WTC11 (cell line): ENCODE measurements at regions not wholly inside any gene's neighbourhood (a gene's known extent, or its start where the extent isn't known, plus 50 kb on each side); places are given as distances from the start of the nearest gene placed in this dataset.

Experiments used
- ATAC-seq: fragments of 200-7000 bp; cut with Tn5 transposase; 2 replicates; pipeline ENCODE4 v1.10.0; 2021; ENCODE audit warnings: mild to moderate bottlenecking, moderate library complexity
- CTCF ChIA-PET: fragments of 300-600 bp; sonication (Branson Sonifier 250); formaldehyde crosslinking; loops from one replicate; lab custom pipeline; 2021; ENCODE audit warnings: antibody characterized with exemption; lab: Charles Lee
- POLR2A ChIA-PET: fragments of 350-600 bp; sonication (Branson Sonifier 250); formaldehyde crosslinking; loops from one replicate; lab custom pipeline; 2021; ENCODE audit warnings: antibody characterized with exemption; lab: Charles Lee
- DNase-seq: peaks from one replicate; pipeline ENCODE4 v3.0.0; 2021; ENCODE audit warnings: low spot score
- H3K27ac Mint-ChIP-seq: 2 replicates; pipeline ENCODE4 v1.8.0; 2021; ENCODE audit warnings: mixed read lengths
- H3K27me3 Mint-ChIP-seq: 2 replicates; pipeline ENCODE4 v1.8.0; 2021; ENCODE audit warnings: low read depth, mild to moderate bottlenecking, moderate library complexity, mixed read lengths
- H3K36me3 Mint-ChIP-seq: 2 replicates; pipeline ENCODE4 v1.8.0; 2021; ENCODE audit warnings: mixed read lengths
- H3K4me1 Mint-ChIP-seq: 2 replicates; pipeline ENCODE4 v1.8.0; 2022; ENCODE audit warnings: mixed read lengths
- H3K4me3 Mint-ChIP-seq: 2 replicates; pipeline ENCODE4 v1.8.0; 2021; ENCODE audit warnings: mild to moderate bottlenecking, moderate library complexity, mixed read lengths
- H3K9me3 Mint-ChIP-seq: 2 replicates; pipeline ENCODE4 v1.8.0; 2021; ENCODE audit warnings: mixed read lengths
- ATF3 ChIP-seq: sonication (generic); formaldehyde crosslinking; conservative IDR thresholded peaks from 2 replicates; pipeline ENCODE4 v1.8.1; 2022; ENCODE audit warnings: mild to moderate bottlenecking, missing genetic modification reagents
- CREB1 ChIP-seq: sonication (generic); formaldehyde crosslinking; IDR thresholded peaks from 2 replicates; pipeline ENCODE4 v1.8.0; 2023; ENCODE audit warnings: mild to moderate bottlenecking, missing genetic modification reagents
- ELF4 ChIP-seq: sonication (generic); formaldehyde crosslinking; IDR thresholded peaks from 2 replicates; pipeline ENCODE4 v1.8.1; 2022; ENCODE audit warnings: low read depth, mild to moderate bottlenecking, moderate library complexity, missing genetic modification reagents
- ESRRA ChIP-seq: sonication (generic); formaldehyde crosslinking; IDR thresholded peaks from 2 replicates; pipeline ENCODE4 v1.8.1; 2022; ENCODE audit warnings: mild to moderate bottlenecking, missing genetic modification reagents, borderline replicate concordance
- FOXP4 ChIP-seq: sonication (generic); formaldehyde crosslinking; IDR thresholded peaks from 2 replicates; pipeline ENCODE4 v1.8.0; 2022; ENCODE audit warnings: mild to moderate bottlenecking, missing genetic modification reagents
- GRHL2 ChIP-seq: fragments of 250-450 bp; sonication (Bioruptor Pico); IDR thresholded peaks from 2 replicates; pipeline ENCODE4 v1.8.0; 2022; ENCODE audit warnings: mild to moderate bottlenecking, moderate library complexity; ENCODE audit not compliant: insufficient replicate concordance, severe bottlenecking
- JAZF1 ChIP-seq: fragments of 250-450 bp; sonication (Bioruptor Pico); IDR thresholded peaks from 2 replicates; pipeline ENCODE4 v1.9.0; 2021; ENCODE audit warnings: moderate library complexity, mild to moderate bottlenecking, inconsistent platforms
- NFATC4 ChIP-seq: fragments of 250-450 bp; sonication (Bioruptor Pico); IDR thresholded peaks from 2 replicates; pipeline ENCODE4 v1.9.0; 2021; ENCODE audit warnings: mild to moderate bottlenecking
- PRDM15 ChIP-seq: sonication (generic); formaldehyde crosslinking; IDR thresholded peaks from 2 replicates; pipeline ENCODE4 v1.8.0; 2022; ENCODE audit warnings: missing genetic modification reagents
- SMAD3 ChIP-seq: sonication (generic); formaldehyde crosslinking; IDR thresholded peaks from 2 replicates; pipeline ENCODE4 v1.8.0; 2022; ENCODE audit warnings: missing genetic modification reagents, mild to moderate bottlenecking, borderline replicate concordance
- TEAD1 ChIP-seq: sonication (generic); formaldehyde crosslinking; IDR thresholded peaks from 2 replicates; pipeline ENCODE4 v1.8.0; 2022; ENCODE audit warnings: mild to moderate bottlenecking, missing genetic modification reagents
- ZBTB21 ChIP-seq: sonication (generic); formaldehyde crosslinking; IDR thresholded peaks from 2 replicates; pipeline ENCODE4 v1.8.1; 2023; ENCODE audit warnings: mild to moderate bottlenecking, missing genetic modification reagents, borderline replicate concordance
- ZNF512 ChIP-seq: sonication (generic); formaldehyde crosslinking; IDR thresholded peaks from 2 replicates; pipeline ENCODE4 v1.8.1; 2022; ENCODE audit warnings: missing genetic modification reagents, borderline replicate concordance
- ZNF671 ChIP-seq: fragments of 250-450 bp; sonication (Bioruptor Pico); IDR thresholded peaks from 2 replicates; pipeline ENCODE4 v1.8.0; 2021; ENCODE audit warnings: mild to moderate bottlenecking
- ZSCAN18 ChIP-seq: fragments of 250-450 bp; sonication (Bioruptor Pico); IDR thresholded peaks from 2 replicates; pipeline ENCODE4 v2.1.2; 2022; ENCODE audit warnings: mild to moderate bottlenecking, moderate library complexity
- TF ChIP-seq, protein P1 (sequence below): sonication (generic); formaldehyde crosslinking; IDR thresholded peaks from 2 replicates; pipeline ENCODE4 v1.8.1; 2023; ENCODE audit warnings: mild to moderate bottlenecking, missing genetic modification reagents, borderline replicate concordance

DNA sequence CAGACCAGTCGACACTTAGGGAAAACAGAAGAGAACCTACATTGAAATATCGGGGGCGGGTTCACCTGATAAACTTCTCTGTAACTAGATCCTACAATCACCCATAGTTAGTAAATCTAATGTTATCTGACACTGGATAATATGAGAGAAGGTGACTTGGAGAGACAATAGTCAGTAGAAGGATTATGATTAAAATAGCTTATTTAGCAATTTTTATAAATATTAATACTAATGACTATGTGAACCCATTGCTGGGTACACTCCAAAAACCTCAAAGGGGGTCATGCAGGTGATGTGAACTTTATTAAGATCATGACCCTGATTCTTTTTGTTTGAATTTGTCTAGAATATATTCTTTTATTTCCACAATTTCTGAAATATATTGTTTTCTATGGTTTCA, 164.1 kb upstream of the CCNH start:
- no peak for ATAC-seq
- H3K27me3 Mint-ChIP-seq = no peaks in the 10 kb centered on the region; the same call in 1 of the 2 replicates
- TF ChIP-seq ZSCAN18 (CRISPR knock-in tag) = no peak
- TF ChIP-seq FOXP4 (CRISPR knock-in tag) = no peak
- TF ChIP-seq ATF3 (CRISPR knock-in tag) = no peak
- TF ChIP-seq SMAD3 (CRISPR knock-in tag) = no peak
- no peak for TF ChIP-seq TEAD1
- TF ChIP-seq ZNF512 (CRISPR knock-in tag) = no peak
- TF ChIP-seq ZNF671 (CRISPR knock-in tag) = no peak
- TF ChIP-seq NFATC4 (CRISPR knock-in tag) = no peak
- no peak for TF ChIP-seq GRHL2 (CRISPR knock-in tag)
- TF ChIP-seq ESRRA = no peak
- TF ChIP-seq CREB1 (CRISPR knock-in tag) = no peak
- TF ChIP-seq ELF4 (CRISPR knock-in tag) = no peak
- TF ChIP-seq PRDM15 (CRISPR knock-in tag) = no peak
- TF ChIP-seq, protein P1, sequence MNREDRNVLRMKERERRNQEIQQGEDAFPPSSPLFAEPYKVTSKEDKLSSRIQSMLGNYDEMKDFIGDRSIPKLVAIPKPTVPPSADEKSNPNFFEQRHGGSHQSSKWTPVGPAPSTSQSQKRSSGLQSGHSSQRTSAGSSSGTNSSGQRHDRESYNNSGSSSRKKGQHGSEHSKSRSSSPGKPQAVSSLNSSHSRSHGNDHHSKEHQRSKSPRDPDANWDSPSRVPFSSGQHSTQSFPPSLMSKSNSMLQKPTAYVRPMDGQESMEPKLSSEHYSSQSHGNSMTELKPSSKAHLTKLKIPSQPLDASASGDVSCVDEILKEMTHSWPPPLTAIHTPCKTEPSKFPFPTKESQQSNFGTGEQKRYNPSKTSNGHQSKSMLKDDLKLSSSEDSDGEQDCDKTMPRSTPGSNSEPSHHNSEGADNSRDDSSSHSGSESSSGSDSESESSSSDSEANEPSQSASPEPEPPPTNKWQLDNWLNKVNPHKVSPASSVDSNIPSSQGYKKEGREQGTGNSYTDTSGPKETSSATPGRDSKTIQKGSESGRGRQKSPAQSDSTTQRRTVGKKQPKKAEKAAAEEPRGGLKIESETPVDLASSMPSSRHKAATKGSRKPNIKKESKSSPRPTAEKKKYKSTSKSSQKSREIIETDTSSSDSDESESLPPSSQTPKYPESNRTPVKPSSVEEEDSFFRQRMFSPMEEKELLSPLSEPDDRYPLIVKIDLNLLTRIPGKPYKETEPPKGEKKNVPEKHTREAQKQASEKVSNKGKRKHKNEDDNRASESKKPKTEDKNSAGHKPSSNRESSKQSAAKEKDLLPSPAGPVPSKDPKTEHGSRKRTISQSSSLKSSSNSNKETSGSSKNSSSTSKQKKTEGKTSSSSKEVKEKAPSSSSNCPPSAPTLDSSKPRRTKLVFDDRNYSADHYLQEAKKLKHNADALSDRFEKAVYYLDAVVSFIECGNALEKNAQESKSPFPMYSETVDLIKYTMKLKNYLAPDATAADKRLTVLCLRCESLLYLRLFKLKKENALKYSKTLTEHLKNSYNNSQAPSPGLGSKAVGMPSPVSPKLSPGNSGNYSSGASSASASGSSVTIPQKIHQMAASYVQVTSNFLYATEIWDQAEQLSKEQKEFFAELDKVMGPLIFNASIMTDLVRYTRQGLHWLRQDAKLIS = no peak
- TF ChIP-seq JAZF1 = no peak
- no peak for TF ChIP-seq ZBTB21 (CRISPR knock-in tag)
- TF ChIP-seq, all 79 proteins: peak for 0
- Mint-ChIP-seq H3K4me1 (peaks cover 14% of the 10 kb centered on the region), H3K9me3 (no peaks in the 10 kb centered on the region; the same call in none of the 2 replicates), H3K4me3 (no peak overlapping the region), H3K36me3 (no peaks in the 10 kb centered on the region), H3K27ac (peak overlapping the region; percentile 80; the same call in 1 of the 2 replicates)
- no peak for DNase-seq
- CTCF ChIA-PET = no interaction called here
- POLR2A ChIA-PET = no interaction called here
